Hypothalamus (tissue), 51 donors: ENCODE measurements at regions not wholly inside any gene's neighbourhood (a gene's known extent, or its start where the extent isn't known, plus 50 kb on each side); places are given as distances from the start of the nearest gene placed in this dataset.
A peak's percentile ranks its signal among the peaks of the same experiment; 100 is the strongest.
"Not testable (repeated sequence)": the region's sequence is repeated elsewhere in the genome, so short reads cannot be mapped to it uniquely, and the experiment has no call there.

ENCODE experiments used
- DNase-seq, 51 donors: peaks; one replicate each; lab custom pipeline; 2025; lab: John Stamatoyannopoulos, UW

GRCh38 chr12:89192429-89192828 is 159.9 kb downstream of the DUSP6 start:
- no peak for DNase-seq

DNA sequence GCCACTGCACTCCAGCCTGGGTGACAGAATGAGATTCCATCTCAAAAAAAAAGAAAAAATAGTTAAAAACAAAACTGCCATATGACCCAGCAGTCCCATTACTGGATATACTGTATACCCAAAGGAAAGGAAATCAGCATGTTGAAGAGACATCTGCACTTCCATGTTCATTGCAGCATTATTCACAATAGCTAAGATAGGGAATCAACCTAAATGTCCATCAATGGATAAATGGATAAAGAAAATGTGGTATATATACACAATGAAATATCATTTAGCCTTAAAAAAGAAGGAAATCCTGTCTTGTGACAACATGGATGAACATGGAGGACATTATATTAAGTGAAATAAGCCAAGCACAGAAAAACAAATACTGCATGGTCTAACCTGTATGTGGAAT is 160.7 kb downstream of the DUSP6 start:
- not testable (repeated sequence) for DNase-seq

DNA sequence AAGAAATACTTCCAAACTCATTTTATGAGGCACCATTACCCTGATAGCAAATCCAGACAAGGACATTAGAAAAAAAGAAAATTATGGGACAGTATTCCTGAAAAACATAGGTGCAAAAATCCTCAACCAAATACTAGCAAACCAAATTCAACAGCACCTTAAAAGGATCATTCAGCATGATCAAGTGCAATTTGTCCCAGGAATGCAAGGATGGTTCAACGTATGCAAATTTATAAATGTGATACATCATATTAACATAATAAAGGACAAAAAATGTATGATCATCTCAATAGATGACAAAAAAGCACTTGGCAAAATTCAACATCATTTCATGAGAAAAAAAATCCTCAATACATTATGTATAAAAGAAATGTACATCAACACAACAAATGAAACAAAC is 162.9 kb downstream of the DUSP6 start:
- no peak for DNase-seq

GRCh38 chr12:89187507-89187906 is 164.8 kb downstream of the DUSP6 start:
- no peak for DNase-seq

DNA sequence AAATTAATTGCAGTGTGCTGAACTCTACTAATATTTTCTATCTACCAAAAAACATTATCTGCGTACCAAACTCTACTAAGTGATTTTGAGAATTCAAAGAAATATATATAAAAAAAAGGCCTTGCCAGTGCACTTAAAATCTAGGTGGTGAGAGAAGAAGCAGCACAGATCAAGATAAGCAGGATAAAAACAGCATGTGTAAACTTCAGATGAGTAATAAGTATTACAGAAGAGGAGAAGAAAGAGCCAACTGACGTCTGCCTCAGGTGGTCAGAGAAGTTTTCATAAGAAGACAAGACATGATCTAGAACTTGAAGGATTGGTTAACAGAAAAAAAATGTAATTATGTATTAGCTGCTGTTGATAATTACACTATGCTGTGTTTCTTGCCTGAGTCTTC is 166.4 kb downstream of the DUSP6 start:
- no peak for DNase-seq

- DNase-seq: no peak
These were observed 167.1 kb downstream of the DUSP6 start for GRCh38 chr12:89185181-89185580.

- no peak for DNase-seq
These were observed 168.3 kb downstream of the DUSP6 start for GRCh38 chr12:89183985-89184435.

GRCh38 chr12:89181271-89181920 is 170.9 kb downstream of the DUSP6 start:
- no peak for DNase-seq

- no peak for DNase-seq
These were observed 171.8 kb downstream of the DUSP6 start for GRCh38 chr12:89180496-89180895.

DNA sequence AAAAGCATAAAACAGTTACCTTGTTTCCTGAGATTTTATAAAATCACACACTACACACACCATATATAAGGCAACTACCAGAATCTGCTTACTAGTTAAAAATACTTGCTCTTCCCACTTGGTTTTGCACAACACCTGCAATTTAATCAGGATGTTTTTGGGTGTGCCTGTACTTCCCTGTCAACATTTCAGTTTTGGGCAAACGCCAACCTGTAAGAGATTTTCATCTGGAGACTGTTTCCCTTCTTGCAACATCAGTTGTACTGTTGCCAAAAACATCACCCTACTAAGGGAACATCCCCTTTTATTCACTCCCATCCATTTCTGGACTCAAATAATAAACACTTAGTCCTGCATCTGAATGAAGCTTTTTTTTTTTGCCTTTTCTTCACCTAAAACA is 172.3 kb downstream of the DUSP6 start:
- DNase-seq: peak in 2 of 51 donors; percentile 3 to 20

DNA sequence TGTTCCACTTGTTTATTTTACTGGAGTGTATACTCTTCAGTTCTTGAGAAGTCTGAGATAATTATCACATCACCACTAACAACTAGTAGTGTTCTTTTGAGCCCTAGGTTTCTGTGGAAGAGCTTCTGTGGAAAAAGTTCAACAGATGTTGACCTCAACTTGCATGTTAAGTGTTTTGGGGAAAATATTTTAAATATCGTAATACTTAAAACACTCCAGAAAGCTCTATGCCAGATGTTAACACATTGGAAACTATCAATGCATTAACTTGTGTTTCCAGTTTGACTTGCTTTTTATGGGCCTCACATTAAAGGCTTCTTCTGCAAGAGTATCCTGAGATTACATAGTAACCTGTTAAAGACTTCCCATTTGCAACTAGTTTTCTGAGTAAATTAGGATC is 173.1 kb downstream of the DUSP6 start:
- DNase-seq: no peak

GRCh38 chr12:89177802-89178395 is 174.4 kb downstream of the DUSP6 start:
- DNase-seq: no peak

DNA sequence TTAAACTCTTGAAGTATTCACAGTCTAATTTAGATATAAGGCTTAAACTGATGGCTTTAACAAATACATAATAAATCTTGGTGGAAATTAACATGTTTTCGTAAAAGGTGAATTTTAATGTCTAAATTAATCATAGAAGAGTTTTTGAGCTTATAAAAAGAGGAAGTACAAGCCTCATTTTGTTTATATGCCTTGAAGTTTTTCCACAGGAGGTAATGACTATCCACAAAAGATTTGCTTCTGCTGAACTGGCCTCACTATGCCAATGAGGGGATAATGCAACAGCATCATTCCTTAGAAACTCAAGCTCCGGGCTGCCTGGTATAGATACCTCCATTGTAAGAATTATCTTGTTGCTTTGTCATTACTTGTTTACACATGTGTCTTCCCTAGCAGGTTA is 175.6 kb downstream of the DUSP6 start:
- DNase-seq: no peak

DNA sequence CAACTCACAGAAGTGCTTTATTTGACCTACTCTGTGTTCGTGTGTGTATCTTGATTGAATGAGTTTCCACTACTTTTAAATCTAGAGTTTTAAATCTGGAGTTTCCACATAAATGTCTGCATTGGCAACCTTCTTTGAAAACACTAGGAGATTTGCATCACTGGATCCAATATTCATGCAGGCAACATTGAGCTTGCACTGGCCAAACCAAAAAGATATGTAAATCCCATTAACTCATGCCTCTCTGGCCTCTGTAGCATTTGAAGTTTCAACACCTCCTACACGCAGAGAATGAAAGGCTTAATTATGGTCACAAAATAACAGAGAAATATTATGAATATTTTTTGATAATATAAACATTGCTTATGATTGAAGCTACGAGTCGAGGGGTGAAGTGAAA is 178.6 kb downstream of the DUSP6 start:
- DNase-seq: no peak

- DNase-seq: no peak
These were observed 179.2 kb downstream of the DUSP6 start for GRCh38 chr12:89173096-89173495.

DNA sequence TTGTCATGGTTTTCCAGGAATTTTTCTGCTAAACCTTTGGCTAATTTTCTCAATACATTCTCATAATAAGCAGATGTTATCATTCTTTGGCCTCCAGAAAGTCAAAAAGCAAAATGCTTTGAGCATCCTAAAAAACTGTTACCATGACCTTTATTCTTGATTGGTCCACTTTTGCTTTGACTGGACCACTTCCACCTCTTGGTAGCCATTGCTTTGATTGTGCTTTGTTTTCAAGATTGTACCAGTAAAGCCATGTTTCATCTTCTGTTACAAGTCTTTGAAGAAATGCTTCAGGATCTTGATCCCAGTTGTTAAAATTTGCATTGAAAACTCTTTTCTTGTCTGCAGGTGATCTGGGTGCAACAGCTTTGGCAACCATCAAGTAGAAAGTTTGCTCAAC is 180.1 kb downstream of the DUSP6 start:
- DNase-seq: no peak

DNA sequence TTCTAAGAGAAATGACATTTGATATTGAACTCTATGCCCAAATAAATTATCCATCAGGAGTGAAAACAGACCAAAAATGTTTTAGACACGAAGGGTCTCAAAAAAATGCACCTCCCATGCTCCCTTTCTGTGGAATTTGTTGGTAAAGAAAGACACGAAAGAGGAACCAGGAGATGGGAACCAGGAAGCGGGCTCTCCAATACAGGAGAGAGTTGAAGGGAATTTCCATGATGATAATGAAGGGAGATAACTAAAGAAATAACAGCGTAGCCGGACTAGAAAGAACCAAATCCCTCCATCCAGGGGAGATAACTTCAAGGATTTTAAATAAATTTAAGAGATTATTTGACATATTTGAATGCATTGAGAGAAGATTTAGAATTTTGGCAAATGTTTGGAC is 183.0 kb downstream of the DUSP6 start:
- DNase-seq: no peak

GRCh38 chr12:89167986-89168385 is 184.3 kb downstream of the DUSP6 start:
- no peak for DNase-seq

- DNase-seq: no peak
These were observed 185.8 kb downstream of the DUSP6 start for GRCh38 chr12:89166525-89166934.

GRCh38 chr12:89166121-89166520 is 186.2 kb downstream of the DUSP6 start:
- DNase-seq: no peak

GRCh38 chr12:89165703-89166102 is 186.6 kb downstream of the DUSP6 start:
- DNase-seq: no peak

GRCh38 chr12:89163918-89164317 is 188.4 kb downstream of the DUSP6 start:
- no peak for DNase-seq
